Fibroblast of skin of scalp (primary cell): ENCODE measurements at regions not wholly inside any gene's neighbourhood (a gene's known extent, or its start where the extent isn't known, plus 50 kb on each side); places are given as distances from the start of the nearest gene placed in this dataset.
"Not testable (repeated sequence)": the region's sequence is repeated elsewhere in the genome, so short reads cannot be mapped to it uniquely, and the experiment has no call there.

Experiments used
- DNase-seq: peaks from one replicate; pipeline ENCODE4 v3.0.0-alpha.2; 2013

- DNase-seq, result no peak
Observed at GRCh38 chr5:124210111-124210910, 536.1 kb downstream of the ZNF608 start.

- no peak for DNase-seq
Observed at GRCh38 chr5:124207118-124207517, 539.3 kb downstream of the ZNF608 start.

GRCh38 chr5:124206540-124206939, 539.9 kb downstream of the ZNF608 start:
- no peak for DNase-seq

DNA sequence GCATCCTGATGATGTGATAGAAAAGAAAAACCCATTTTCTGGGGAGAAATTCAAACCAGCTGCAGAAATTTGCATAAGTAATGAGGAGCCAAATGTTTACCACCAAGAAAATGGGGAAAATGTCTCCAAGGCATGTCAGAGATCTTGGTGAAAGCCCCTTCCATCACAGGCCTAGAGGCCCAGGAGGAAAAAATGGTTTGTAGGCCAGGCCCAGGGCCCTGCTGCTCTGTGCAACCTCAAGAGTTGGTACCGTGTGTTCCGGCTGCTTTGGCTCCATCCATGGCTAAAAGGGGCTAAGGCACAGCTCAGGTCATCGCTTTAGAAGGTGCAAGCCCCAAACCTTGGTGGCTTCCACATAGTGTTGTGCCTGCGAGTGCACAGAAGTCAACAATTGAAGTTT, 543.1 kb downstream of the ZNF608 start:
- no peak for DNase-seq

GRCh38 chr5:124200381-124200780, 546.1 kb downstream of the ZNF608 start:
- DNase-seq, result no peak

DNA sequence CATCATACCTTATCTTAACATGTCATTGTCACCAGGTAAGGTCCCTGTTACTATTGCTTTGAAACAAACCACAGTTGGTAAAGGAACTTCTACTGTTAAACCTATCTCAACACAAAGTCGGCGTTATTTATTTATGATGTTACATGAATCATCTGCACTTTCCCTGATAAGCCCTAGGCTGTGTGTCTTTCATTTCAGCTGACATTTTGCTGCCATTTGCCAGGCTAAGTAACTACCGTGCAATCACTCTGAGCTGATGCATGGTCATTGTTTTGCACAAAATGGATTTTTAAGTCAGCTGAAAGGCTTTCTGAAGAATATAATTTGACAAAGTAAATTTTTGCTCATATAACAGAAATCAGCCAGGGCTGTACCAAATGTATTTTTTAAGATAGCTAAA, 546.5 kb downstream of the ZNF608 start:
- no peak for DNase-seq

- no peak for DNase-seq
Observed at GRCh38 chr5:124195411-124195810, 551.0 kb downstream of the ZNF608 start.

DNA sequence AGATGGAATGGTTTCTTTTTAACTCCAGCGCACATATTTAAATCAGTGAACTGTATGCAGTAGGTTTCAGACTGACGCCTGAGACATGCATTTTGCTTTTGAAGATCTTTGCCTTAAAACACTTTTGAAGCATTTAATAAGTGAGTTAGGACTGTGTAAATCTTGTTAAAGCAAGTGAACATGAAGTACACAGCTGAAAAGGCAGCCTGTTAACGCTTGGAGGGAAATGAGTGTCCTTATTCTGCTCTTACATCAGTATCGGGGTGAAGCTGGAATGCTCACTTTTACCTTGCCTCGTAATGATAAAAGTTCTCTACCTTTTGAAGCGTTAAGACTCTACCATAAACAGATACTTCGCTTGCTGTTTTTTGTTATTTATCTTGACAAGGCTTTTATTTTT, 552.2 kb downstream of the ZNF608 start:
- DNase-seq, result no peak

DNA sequence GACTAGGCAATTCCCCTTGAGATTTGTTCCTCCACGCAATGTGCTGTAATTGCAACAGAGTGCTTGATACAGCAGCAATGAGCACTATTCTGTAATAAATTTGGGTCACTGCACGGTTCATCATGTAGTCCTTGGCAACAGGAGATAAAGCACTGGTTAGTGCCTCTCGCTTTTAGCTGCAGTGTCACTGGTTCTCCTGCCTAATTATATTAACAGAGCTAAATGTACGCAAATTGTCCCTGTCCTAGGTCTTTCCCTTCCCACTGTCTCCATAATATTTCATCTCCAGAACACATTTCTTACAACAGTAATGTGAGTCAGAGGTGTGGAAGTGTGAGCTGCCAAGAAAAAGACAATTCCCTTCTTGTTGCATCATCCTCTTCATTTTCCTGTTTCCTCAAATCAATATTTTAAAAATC, 553.1 kb downstream of the ZNF608 start:
- peak; percentile 69 for DNase-seq

GRCh38 chr5:124192716-124193115, 553.7 kb downstream of the ZNF608 start:
- no peak for DNase-seq

DNA sequence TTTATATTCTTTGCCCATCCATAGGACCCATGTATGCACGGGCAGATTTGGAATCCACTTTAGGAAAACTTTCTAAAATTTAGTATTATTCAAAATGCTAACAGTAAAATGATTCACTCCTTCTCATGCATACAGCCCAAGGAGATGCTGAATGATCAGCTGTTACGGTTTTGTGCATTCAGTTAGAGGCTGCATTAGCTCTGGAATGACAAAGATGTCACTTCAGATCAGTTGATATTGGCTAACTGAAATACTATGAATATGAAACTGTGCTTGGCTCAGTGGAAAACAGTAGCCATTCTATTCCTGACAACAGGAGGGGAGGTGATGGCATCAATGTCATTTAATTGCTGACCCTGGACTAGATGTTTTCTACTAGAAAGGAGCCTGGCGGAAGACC, 560.7 kb downstream of the ZNF608 start:
- no peak for DNase-seq

GRCh38 chr5:124182133-124182532, 564.3 kb downstream of the ZNF608 start:
- DNase-seq, result no peak

GRCh38 chr5:124180875-124181461, 565.5 kb downstream of the ZNF608 start:
- peak; percentile 63 for DNase-seq

GRCh38 chr5:124180299-124180874, 566.1 kb downstream of the ZNF608 start:
- no peak for DNase-seq

GRCh38 chr5:124179819-124180218, 566.6 kb downstream of the ZNF608 start:
- DNase-seq, result peak; percentile 65

GRCh38 chr5:124178050-124178449, 568.4 kb downstream of the ZNF608 start:
- no peak for DNase-seq

- DNase-seq, result peak; percentile 34
Observed at GRCh38 chr5:124176692-124177091, 569.7 kb downstream of the ZNF608 start.

- DNase-seq, result no peak
Observed at GRCh38 chr5:124173386-124173785, 573.1 kb downstream of the ZNF608 start.

- no peak for DNase-seq
Observed at GRCh38 chr5:124172389-124173003, 573.9 kb downstream of the ZNF608 start.

GRCh38 chr5:124168093-124168492, 578.3 kb downstream of the ZNF608 start:
- DNase-seq, result not testable (repeated sequence)

GRCh38 chr5:124162767-124163532, 583.5 kb downstream of the ZNF608 start:
- DNase-seq, result no peak

DNA sequence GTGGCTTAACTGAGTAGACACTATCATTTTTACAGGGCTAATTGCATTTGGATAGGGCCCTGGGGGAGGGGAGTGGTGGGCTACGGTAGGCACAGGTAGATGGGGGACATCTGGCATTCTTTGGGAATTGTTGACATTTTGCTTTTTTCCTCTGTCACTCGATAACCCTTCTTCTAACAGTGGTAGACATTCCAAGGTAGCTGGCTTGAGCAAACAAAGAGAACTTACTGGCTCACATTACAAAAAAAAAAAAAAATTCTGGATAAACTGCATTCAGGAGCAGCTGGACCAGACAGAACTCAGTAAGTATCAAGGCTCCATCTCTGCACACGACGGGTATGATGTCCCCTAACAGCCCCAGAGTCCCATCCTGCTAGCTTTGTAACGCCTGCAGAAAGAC, 585.2 kb downstream of the ZNF608 start:
- no peak for DNase-seq

GRCh38 chr5:124160265-124160664, 586.2 kb downstream of the ZNF608 start:
- no peak for DNase-seq
